Memory B cell (primary cell): ENCODE measurements at regions not wholly inside any gene's neighbourhood (a gene's known extent, or its start where the extent isn't known, plus 50 kb on each side); places are given as distances from the start of the nearest gene placed in this dataset.
"Not testable (repeated sequence)": the region's sequence is repeated elsewhere in the genome, so short reads cannot be mapped to it uniquely, and the experiment has no call there.

Source experiments
- ATAC-seq: fragments of 150-1000 bp; cut with Tn5 transposase; 2 replicates; pipeline ENCODE4 v1.10.0; 2021; ENCODE audit warnings: low read depth, mild to moderate bottlenecking, moderate library complexity
- DNase-seq, 2 donors: peaks; one replicate each; pipeline ENCODE4 v3.0.0; 2022; ENCODE audit warnings: low spot score in 2 of 2
- H3K27ac Mint-ChIP-seq: one replicate; pipeline ENCODE4 v1.8.0; 2022; ENCODE audit warnings: mild to moderate bottlenecking, moderate library complexity, mixed read lengths
- H3K27me3 Mint-ChIP-seq: one replicate; pipeline ENCODE4 v1.8.0; 2022; ENCODE audit warnings: mixed read lengths
- H3K36me3 Mint-ChIP-seq: one replicate; pipeline ENCODE4 v1.8.0; 2022; ENCODE audit warnings: mild to moderate bottlenecking, mixed read lengths
- H3K4me1 Mint-ChIP-seq: one replicate; pipeline ENCODE4 v1.8.0; 2022; ENCODE audit warnings: mixed read lengths
- H3K4me3 Mint-ChIP-seq: one replicate; pipeline ENCODE4 v1.8.0; 2022; ENCODE audit warnings: mild to moderate bottlenecking, moderate library complexity, mixed read lengths
- H3K9me3 Mint-ChIP-seq: one replicate; pipeline ENCODE4 v1.8.0; 2022; ENCODE audit warnings: mixed read lengths

DNA sequence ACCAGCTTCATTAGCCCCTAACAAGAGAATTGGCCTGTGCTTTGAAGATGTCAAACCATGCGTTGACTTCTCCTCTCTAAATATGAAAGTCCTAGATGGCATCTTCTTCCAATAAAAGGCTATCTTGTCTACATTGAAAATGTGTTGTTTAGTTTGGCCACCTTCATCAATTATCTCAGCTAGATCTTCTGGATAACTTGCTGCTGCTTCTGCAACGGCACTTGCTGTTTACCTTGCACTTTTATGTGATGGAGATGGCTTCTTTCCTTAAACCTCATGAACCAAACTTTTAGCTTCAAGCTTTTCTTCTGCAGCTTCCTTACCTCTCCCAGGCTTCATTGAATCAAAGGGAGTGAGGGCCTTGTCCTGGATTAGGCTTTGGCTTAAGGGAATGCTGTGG, 58.6 kb upstream of the CSNK1E start:
- DNase-seq, ATAC-seq, H3K9me3 Mint-ChIP-seq, H3K27me3 Mint-ChIP-seq: not testable (repeated sequence)
- Mint-ChIP-seq H3K36me3 (peaks cover 37% of the 10 kb centered on the region), H3K4me1 (peaks cover 40% of the 10 kb centered on the region), H3K4me3 (peak overlapping the region; percentile 17), H3K27ac (peak overlapping the region; percentile 97)

DNA sequence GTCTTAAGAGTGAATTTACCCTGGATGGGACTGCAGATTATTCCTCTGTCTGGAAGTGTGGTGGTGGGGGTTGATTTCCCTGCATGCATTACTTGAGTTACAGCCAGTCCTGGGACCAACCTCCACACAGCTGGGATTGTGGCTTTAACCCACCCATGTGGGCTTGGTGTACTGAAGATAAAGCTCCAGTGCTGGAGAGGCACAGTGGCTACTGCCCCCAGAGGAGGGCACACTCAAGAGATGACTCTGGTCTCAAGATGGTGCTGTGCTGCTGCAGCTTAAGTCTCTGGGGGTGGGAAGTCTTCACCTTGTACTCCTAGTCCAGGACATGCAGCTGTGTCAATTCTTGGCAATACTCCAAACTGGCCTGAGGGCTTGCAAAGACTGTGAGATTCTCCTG, 57.8 kb upstream of the CSNK1E start:
- not testable (repeated sequence) for H3K27me3 Mint-ChIP-seq, H3K9me3 Mint-ChIP-seq, ATAC-seq, DNase-seq
- Mint-ChIP-seq H3K27ac (peak overlapping the region; percentile 97), H3K36me3 (peaks cover 37% of the 10 kb centered on the region), H3K4me3 (peak overlapping the region; percentile 17), H3K4me1 (peaks cover 39% of the 10 kb centered on the region)

DNA sequence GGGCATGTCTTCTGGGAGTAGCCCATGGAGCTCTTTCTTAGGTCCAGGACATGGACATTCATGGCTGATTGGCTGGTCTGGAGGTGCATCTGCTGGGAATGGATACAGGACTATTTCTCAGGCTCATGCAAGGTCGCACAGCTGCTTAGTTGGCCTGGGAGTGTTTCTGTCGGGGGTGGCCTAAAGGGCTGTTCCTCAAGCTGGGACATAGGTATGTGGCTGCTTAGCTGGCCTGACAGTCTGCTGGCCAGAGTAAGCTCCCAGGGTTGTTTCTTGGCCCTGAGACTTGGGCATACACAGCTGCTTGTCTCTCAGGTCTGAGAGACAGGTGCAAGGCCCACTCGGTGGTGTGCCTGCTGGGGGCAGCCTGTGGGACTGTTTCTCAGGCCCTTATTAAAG, 57.2 kb upstream of the CSNK1E start:
- H3K36me3 Mint-ChIP-seq, result peaks cover 32% of the 10 kb centered on the region
- not testable (repeated sequence) for H3K27me3 Mint-ChIP-seq, H3K9me3 Mint-ChIP-seq, ATAC-seq
- peaks cover 40% of the 10 kb centered on the region for H3K4me1 Mint-ChIP-seq
- peak overlapping the region; percentile 67 for H3K4me3 Mint-ChIP-seq
- H3K27ac Mint-ChIP-seq, result peak overlapping the region; percentile 97
- DNase-seq, result peak in 1 of 2 donors; percentile 46

DNA sequence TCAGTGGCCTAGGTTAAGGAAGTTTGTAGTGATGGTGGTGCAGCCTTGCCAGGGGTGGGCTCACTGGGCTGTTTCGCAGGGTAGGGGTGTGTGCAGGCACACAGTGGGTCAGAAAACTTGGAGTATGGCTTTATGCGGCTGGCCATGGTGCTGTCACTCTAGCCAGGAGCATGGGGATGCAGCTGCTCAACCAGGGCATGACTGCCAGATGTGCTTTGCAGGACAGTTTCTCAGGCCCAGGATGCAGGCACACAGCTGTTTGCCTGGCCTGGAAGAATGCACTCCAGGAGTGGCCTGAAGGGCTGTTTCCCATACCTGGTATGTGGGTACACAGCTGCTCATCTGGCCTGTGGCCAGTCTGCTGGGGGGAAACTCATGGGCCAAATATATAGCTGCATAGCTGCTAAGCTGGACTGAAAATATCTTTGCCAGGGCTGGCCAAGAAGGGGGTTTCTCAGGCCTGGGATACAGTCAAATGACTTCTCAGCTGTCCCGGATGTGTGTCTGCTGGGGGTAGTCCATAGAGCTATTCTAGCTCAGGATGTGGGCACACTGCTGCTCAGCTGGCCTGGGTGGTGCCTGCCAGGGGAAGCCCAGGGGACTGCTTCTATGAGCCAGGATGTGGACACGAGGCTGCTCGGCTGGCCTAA, 56.7 kb upstream of the CSNK1E start:
- ATAC-seq (peak; percentile 95), DNase-seq (peak; percentile 53 to 76)
- peaks cover 40% of the 10 kb centered on the region for H3K4me1 Mint-ChIP-seq
- not testable (repeated sequence) for H3K9me3 Mint-ChIP-seq, H3K27me3 Mint-ChIP-seq
- H3K27ac Mint-ChIP-seq, result peak overlapping the region; percentile 97
- H3K36me3 Mint-ChIP-seq, result peaks cover 32% of the 10 kb centered on the region
- peak overlapping the region; percentile 67 for H3K4me3 Mint-ChIP-seq

DNA sequence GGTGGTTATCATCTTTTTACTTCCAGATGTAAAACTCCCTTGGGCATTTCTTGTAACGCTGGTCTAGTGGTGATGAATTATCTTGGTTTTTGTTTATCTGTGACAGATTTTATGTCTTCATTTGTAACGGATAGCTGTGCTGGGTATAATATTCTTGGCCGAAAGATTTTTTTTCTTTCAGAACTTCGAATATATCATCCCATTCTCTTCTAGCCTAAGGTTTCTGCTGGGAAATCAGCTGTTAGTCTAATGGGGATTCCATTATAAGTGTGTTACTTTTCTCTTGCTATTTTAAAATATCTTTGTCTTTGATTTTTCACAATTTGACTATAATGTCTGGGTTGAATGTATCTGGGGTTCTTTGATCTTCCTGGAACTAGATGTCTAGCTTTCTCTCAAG, 55.4 kb upstream of the CSNK1E start:
- H3K27me3 Mint-ChIP-seq, H3K4me3 Mint-ChIP-seq, ATAC-seq, DNase-seq, H3K9me3 Mint-ChIP-seq: not testable (repeated sequence)
- Mint-ChIP-seq H3K27ac (peak overlapping the region; percentile 97), H3K4me1 (peaks cover 32% of the 10 kb centered on the region), H3K36me3 (peaks cover 24% of the 10 kb centered on the region)

DNA sequence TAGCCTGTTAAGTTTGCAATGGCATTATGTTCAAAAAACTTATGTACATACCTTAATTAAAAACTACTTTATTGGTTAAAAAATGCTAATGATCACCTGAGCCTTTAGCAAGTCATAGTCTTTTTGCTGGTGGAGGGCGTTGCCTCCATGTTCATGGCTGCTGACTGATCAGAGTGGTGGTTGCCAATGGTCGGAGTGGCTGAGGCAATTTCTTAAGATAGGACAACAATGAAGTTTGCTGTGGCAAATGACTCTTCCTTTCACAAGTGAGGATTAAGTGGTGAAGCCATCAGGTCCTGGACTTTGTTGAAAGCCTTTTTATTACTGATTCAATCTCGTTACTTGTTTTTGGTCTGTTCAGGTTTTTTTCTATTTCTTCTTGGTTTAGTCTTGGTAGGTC, 53.3 kb upstream of the CSNK1E start:
- Mint-ChIP-seq H3K36me3 (peaks cover 18% of the 10 kb centered on the region), H3K4me1 (peaks cover 25% of the 10 kb centered on the region), H3K27ac (peak overlapping the region; percentile 97)
- H3K9me3 Mint-ChIP-seq, H3K4me3 Mint-ChIP-seq, ATAC-seq, H3K27me3 Mint-ChIP-seq, DNase-seq: not testable (repeated sequence)

DNA sequence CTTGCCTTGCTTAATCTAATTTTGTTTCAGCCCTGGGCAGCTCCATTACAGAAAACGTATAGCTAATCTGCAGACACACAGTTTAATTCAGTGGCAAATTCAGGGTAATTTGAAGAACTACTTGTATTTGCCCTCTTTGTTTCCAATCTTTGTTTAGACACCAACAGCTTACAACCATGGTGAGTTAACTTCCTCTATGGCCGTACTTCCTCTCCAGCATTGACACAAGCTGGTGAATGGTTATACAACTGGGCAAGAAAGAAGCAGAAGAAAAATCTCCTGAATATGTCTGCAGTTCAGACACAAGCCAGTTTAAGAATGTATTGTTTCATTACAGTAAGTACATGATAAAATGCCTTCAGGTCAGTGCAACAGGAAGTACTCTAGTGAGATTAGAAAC, 51.9 kb upstream of the CSNK1E start:
- DNase-seq, H3K27me3 Mint-ChIP-seq, H3K9me3 Mint-ChIP-seq, H3K4me3 Mint-ChIP-seq: not testable (repeated sequence)
- peaks cover 25% of the 10 kb centered on the region for H3K4me1 Mint-ChIP-seq
- peak overlapping the region; percentile 20 for H3K27ac Mint-ChIP-seq
- ATAC-seq, result peak; percentile 37
- H3K36me3 Mint-ChIP-seq, result peaks cover 23% of the 10 kb centered on the region
